Ishikawa (cell line): ENCODE measurements at regions not wholly inside any gene's neighbourhood (a gene's known extent, or its start where the extent isn't known, plus 50 kb on each side); places are given as distances from the start of the nearest gene placed in this dataset.

Source experiments
- CEBPB ChIP-seq: IDR thresholded peaks from 2 replicates; pipeline ENCODE4 v1.6.1; 2012
- CREB1 ChIP-seq: IDR thresholded peaks from 2 replicates; pipeline ENCODE4 v1.6.1; 2012; ENCODE audit warnings: low read depth
- EGR1 ChIP-seq: IDR thresholded peaks from 2 replicates; pipeline ENCODE4 v1.6.1; 2012
- EP300 ChIP-seq: IDR thresholded peaks from 2 replicates; pipeline ENCODE4 v1.6.1; 2012; ENCODE audit warnings: borderline replicate concordance
- FOXM1 ChIP-seq: IDR thresholded peaks from 2 replicates; pipeline ENCODE4 v1.6.1; 2012; ENCODE audit warnings: low read depth, borderline replicate concordance
- MAX ChIP-seq: IDR thresholded peaks from 2 replicates; pipeline ENCODE4 v1.6.1; 2012
- NFIC ChIP-seq: IDR thresholded peaks from 2 replicates; pipeline ENCODE4 v1.6.1; 2012
- RAD21 ChIP-seq: IDR thresholded peaks from 2 replicates; pipeline ENCODE4 v1.6.1; 2012; ENCODE audit warnings: low read depth
- TAF1 ChIP-seq: IDR thresholded peaks from 2 replicates; pipeline ENCODE4 v1.6.1; 2012; ENCODE audit warnings: low read depth, mild to moderate bottlenecking
- TCF12 ChIP-seq: IDR thresholded peaks from 2 replicates; pipeline ENCODE4 v1.6.1; 2012; ENCODE audit warnings: low read depth
- TEAD4 ChIP-seq: IDR thresholded peaks from 2 replicates; pipeline ENCODE4 v1.6.1; 2012
- YY1 ChIP-seq: IDR thresholded peaks from 2 replicates; pipeline ENCODE4 v1.6.1; 2012; ENCODE audit warnings: low read depth
- ZBTB7A ChIP-seq: IDR thresholded peaks from 2 replicates; pipeline ENCODE4 v1.6.1; 2012; ENCODE audit warnings: low read depth
- TF ChIP-seq, protein P1 (sequence below): IDR thresholded peaks from 2 replicates; pipeline ENCODE4 v1.6.1; 2012
- TF ChIP-seq, protein P2 (sequence below): IDR thresholded peaks from 2 replicates; pipeline ENCODE4 v1.6.1; 2012; ENCODE audit warnings: low read depth, mild to moderate bottlenecking

DNA sequence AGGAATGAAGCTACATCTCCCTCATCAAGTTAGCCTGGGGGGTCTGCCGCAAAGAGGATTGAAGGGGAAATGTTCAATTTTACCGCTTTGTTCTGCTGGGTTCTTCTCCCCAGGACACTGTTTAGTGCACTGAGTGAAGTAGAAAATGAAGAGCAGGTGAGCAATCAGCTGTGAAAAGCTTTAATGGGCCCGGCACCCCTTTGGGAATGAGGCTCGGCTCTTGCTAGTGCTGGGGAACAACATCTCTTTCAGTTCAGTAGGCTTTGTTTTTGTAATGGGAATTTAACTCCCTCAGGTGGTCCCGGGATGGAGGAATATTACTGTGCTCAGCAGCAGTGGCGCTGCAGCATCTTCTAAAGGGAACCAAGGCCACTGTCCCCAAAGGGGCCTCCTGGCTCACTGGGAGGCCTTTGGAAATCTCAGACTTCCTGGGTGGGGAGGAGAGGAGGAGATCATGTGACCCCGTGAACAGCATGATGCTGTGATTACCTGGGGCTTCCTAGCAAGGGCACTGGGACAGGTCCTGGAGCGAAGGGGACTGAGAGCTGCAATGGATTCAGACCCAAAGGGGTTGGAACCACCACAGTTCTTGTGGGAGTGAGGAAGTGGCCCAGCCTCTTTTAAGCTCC is 85.2 kb upstream of the MAX start:
- TF ChIP-seq, protein P1, sequence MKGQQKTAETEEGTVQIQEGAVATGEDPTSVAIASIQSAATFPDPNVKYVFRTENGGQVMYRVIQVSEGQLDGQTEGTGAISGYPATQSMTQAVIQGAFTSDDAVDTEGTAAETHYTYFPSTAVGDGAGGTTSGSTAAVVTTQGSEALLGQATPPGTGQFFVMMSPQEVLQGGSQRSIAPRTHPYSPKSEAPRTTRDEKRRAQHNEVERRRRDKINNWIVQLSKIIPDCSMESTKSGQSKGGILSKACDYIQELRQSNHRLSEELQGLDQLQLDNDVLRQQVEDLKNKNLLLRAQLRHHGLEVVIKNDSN = 0 out of 2 replicates have a peak, but pooled peaks have one; percentile 7
- no peak for TF ChIP-seq EGR1

DNA sequence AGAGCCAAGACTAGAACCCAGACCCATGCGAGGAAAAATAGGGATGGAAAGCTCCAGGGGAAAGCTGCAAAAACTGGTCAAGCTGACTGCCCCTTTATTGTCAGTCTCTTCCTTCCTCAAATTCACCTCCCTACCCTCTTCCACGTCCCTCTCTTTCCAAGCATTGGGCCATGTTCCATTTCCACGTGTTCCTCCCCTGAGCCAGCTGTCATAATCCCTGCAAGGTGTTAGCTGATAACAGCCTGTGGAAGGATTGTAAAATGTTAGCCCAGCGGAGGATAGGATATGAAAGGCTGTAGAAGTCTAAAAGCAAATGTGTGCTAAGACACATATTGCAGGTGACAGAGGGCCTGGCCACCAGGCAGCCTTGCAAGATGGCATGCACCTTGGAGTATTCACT is 88.0 kb upstream of the MAX start:
- TF ChIP-seq FOXM1 (no peak), CREB1 (no peak), TEAD4 (no peak), RAD21 (no peak), TCF12 (no peak), EP300 (no peak), MAX (no peak)
- TF ChIP-seq, protein P2, sequence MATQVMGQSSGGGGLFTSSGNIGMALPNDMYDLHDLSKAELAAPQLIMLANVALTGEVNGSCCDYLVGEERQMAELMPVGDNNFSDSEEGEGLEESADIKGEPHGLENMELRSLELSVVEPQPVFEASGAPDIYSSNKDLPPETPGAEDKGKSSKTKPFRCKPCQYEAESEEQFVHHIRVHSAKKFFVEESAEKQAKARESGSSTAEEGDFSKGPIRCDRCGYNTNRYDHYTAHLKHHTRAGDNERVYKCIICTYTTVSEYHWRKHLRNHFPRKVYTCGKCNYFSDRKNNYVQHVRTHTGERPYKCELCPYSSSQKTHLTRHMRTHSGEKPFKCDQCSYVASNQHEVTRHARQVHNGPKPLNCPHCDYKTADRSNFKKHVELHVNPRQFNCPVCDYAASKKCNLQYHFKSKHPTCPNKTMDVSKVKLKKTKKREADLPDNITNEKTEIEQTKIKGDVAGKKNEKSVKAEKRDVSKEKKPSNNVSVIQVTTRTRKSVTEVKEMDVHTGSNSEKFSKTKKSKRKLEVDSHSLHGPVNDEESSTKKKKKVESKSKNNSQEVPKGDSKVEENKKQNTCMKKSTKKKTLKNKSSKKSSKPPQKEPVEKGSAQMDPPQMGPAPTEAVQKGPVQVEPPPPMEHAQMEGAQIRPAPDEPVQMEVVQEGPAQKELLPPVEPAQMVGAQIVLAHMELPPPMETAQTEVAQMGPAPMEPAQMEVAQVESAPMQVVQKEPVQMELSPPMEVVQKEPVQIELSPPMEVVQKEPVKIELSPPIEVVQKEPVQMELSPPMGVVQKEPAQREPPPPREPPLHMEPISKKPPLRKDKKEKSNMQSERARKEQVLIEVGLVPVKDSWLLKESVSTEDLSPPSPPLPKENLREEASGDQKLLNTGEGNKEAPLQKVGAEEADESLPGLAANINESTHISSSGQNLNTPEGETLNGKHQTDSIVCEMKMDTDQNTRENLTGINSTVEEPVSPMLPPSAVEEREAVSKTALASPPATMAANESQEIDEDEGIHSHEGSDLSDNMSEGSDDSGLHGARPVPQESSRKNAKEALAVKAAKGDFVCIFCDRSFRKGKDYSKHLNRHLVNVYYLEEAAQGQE = no peak

- TF ChIP-seq RAD21 = no peak
- no peak for TF ChIP-seq FOXM1
- TF ChIP-seq, protein P1 = no peak
- TF ChIP-seq MAX = no peak
- TF ChIP-seq TAF1 = no peak
- no peak for TF ChIP-seq TEAD4
- TF ChIP-seq, protein P2 = no peak
- TF ChIP-seq YY1 = no peak
- no peak for TF ChIP-seq CEBPB
Observed at GRCh38 chr14:65191716-65192115, 89.4 kb upstream of the MAX start.

DNA sequence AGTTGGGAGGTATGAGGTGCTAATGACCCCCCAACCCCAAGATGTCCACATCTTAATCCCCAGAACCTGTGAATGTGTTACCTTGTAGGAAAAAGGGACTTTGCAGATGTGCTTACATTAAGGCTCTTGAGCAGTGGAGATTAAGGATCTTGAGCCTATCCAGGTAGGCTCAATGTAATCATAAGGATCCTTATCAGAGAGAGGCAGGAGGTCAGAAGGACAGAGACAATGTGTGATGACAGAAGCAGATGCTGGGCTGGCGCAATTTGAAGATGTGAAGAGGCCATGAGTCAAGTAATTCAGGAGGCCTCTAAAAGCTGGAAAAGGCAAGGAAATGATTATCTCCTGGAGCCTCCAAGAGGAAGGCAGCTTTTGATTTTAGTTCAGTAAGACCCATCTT is 90.4 kb upstream of the MAX start:
- TF ChIP-seq MAX = no peak
- TF ChIP-seq CEBPB = no peak
- no peak for TF ChIP-seq RAD21

- TF ChIP-seq TEAD4 (no peak), YY1 (no peak), EP300 (no peak), ZBTB7A (no peak), MAX (no peak), CEBPB (no peak), TCF12 (no peak), EGR1 (no peak), FOXM1 (no peak), TAF1 (no peak), CREB1 (no peak), RAD21 (no peak), NFIC (no peak)
- TF ChIP-seq, protein P2 = no peak
- TF ChIP-seq, protein P1 = no peak
Observed at GRCh38 chr14:65193916-65194590, 91.7 kb upstream of the MAX start.
